Spinal cord (tissue), 9 donors: ENCODE measurements at regions not wholly inside any gene's neighbourhood (a gene's known extent, or its start where the extent isn't known, plus 50 kb on each side); places are given as distances from the start of the nearest gene placed in this dataset.
"Not testable (repeated sequence)": the region's sequence is repeated elsewhere in the genome, so short reads cannot be mapped to it uniquely, and the experiment has no call there.

Source experiments
- DNase-seq, 6 donors: peaks; one replicate each; pipeline versions ENCODE4 v3.0.0 to v3.0.0-alpha.2; 2013 to 2015; ENCODE audit warnings: low spot score in 6 of 6, low read depth in 4 of 6
- H3K27ac ChIP-seq: one replicate; pipeline ENCODE4 v1.5.1; 2013; ENCODE audit warnings: low read depth, low read length, control low read depth
- H3K27me3 ChIP-seq: one replicate; pipeline ENCODE4 v1.6.1; 2013; ENCODE audit warnings: low read length; ENCODE audit not compliant: control insufficient read depth, insufficient read depth
- H3K36me3 ChIP-seq: one replicate; pipeline ENCODE4 v1.6.1; 2013; ENCODE audit warnings: low read length; ENCODE audit not compliant: control insufficient read depth, insufficient read depth
- H3K4me1 ChIP-seq: one replicate; pipeline ENCODE4 v1.6.1; 2013; ENCODE audit warnings: low read length; ENCODE audit not compliant: control insufficient read depth, insufficient read depth
- H3K4me3 ChIP-seq: one replicate; pipeline ENCODE4 v1.5.1; 2013; ENCODE audit warnings: low read depth, low read length, control low read depth
- H3K9me3 ChIP-seq: one replicate; pipeline ENCODE4 v1.6.1; 2013; ENCODE audit warnings: low read length; ENCODE audit not compliant: control insufficient read depth, insufficient read depth
- WGBS: methylation state at CpG from one replicate; pipeline ENCODE4 v1.1.5; 2013; ENCODE audit warnings: missing lambda C conversion rate; ENCODE audit not compliant: insufficient coverage; 5-methylcytosine and 5-hydroxymethylcytosine counted together
- donor health status: healthy.

- not testable (repeated sequence) for H3K27me3 ChIP-seq, H3K9me3 ChIP-seq, DNase-seq, H3K27ac ChIP-seq, H3K4me3 ChIP-seq, H3K4me1 ChIP-seq, H3K36me3 ChIP-seq
- 10% methylated on average over 3 of the region's 9 CpGs for WGBS
Observed at GRCh38 chr11:3453596-3454256, 74.8 kb upstream of the ZNF195 start.

- DNase-seq, H3K36me3 ChIP-seq, H3K4me3 ChIP-seq, H3K27me3 ChIP-seq, H3K9me3 ChIP-seq, H3K4me1 ChIP-seq, H3K27ac ChIP-seq: not testable (repeated sequence)
- no CpG with 5 or more reads among the region's 1 CpG for WGBS
Observed at GRCh38 chr11:3450822-3451221, 71.9 kb upstream of the ZNF195 start.

- not testable (repeated sequence) for H3K36me3 ChIP-seq, H3K4me1 ChIP-seq, H3K9me3 ChIP-seq, DNase-seq, H3K27me3 ChIP-seq, H3K27ac ChIP-seq, H3K4me3 ChIP-seq
- WGBS: no CpG with 5 or more reads among the region's 3 CpGs
Observed at GRCh38 chr11:3445535-3445934, 66.6 kb upstream of the ZNF195 start.

GRCh38 chr11:3444420-3444744 is 65.4 kb upstream of the ZNF195 start:
- not testable (repeated sequence) for H3K27ac ChIP-seq, DNase-seq, H3K36me3 ChIP-seq, H3K27me3 ChIP-seq, H3K4me1 ChIP-seq, H3K9me3 ChIP-seq, H3K4me3 ChIP-seq
- 83% methylated on average over 2 of the region's 3 CpGs for WGBS

- not testable (repeated sequence) for H3K9me3 ChIP-seq, H3K27ac ChIP-seq, H3K27me3 ChIP-seq, H3K36me3 ChIP-seq, H3K4me3 ChIP-seq, H3K4me1 ChIP-seq
- WGBS: 20% methylated on average over 6 of the region's 16 CpGs
- peak in 1 of 6 donors; percentile 29 for DNase-seq
Observed at GRCh38 chr11:3443700-3444419, 64.9 kb upstream of the ZNF195 start.

- not testable (repeated sequence) for H3K4me1 ChIP-seq, DNase-seq, H3K9me3 ChIP-seq, H3K27ac ChIP-seq, H3K36me3 ChIP-seq, H3K4me3 ChIP-seq, H3K27me3 ChIP-seq
- WGBS: 88% methylated on average over 10 of the region's 14 CpGs
Observed at GRCh38 chr11:3437441-3437840, 58.5 kb upstream of the ZNF195 start.

GRCh38 chr11:3434976-3435375 is 56.0 kb upstream of the ZNF195 start:
- no peak overlapping the region for H3K27ac ChIP-seq
- no peaks in the 10 kb centered on the region for H3K36me3 ChIP-seq
- H3K27me3 ChIP-seq: no peaks in the 10 kb centered on the region
- H3K4me1 ChIP-seq: no peaks in the 10 kb centered on the region
- H3K4me3 ChIP-seq: no peak overlapping the region
- DNase-seq: no peak
- H3K9me3 ChIP-seq: no peaks in the 10 kb centered on the region
- WGBS: 96% methylated on average over 20 of the region's 28 CpGs

GRCh38 chr11:3429191-3429590 is 50.2 kb upstream of the ZNF195 start:
- not testable (repeated sequence) for H3K4me3 ChIP-seq, H3K27me3 ChIP-seq, H3K27ac ChIP-seq, H3K36me3 ChIP-seq, H3K4me1 ChIP-seq, H3K9me3 ChIP-seq
- peak in 2 of 6 donors; percentile 8 to 32 for DNase-seq
- 8% methylated on average over 3 of the region's 6 CpGs for WGBS
